HG02763 (cell line): ENCODE measurements at regions not wholly inside any gene's neighbourhood (a gene's known extent, or its start where the extent isn't known, plus 50 kb on each side); places are given as distances from the start of the nearest gene placed in this dataset.
"Not testable (repeated sequence)": the region's sequence is repeated elsewhere in the genome, so short reads cannot be mapped to it uniquely, and the experiment has no call there.

Experiments used
- ATAC-seq: cut with Tn5 transposase; IDR thresholded peaks from one replicate; pipeline ENCODE4 v1.9.1; 2021; ENCODE audit warnings: mild to moderate bottlenecking, moderate library complexity; ENCODE audit not compliant: unreplicated experiment

GRCh38 chr14:37650356-37651037 lies 55.1 kb downstream of the TTC6 start:
- ATAC-seq = no peak

GRCh38 chr14:37652042-37652441 lies 56.6 kb downstream of the TTC6 start:
- no peak for ATAC-seq

GRCh38 chr14:37655418-37655817 lies 60.0 kb downstream of the TTC6 start:
- ATAC-seq = no peak

DNA sequence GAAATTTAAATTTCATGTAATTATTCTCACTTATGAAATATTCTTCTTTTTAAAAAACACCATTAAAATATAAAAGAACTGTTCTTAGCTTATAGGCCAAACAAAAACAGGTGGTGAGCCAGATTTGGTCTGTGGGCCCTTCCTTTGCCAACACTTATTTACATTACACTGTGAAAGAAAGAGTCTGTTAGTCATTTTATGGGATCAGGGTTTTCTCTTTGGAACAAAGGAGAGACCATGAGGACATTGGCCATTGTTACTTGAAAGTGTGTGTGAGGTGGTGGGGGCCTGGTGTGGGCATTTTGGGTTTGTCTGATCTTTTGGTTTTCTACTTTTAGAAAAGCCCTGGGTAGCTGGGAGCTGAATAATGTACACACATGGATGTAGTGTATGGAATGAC lies 62.7 kb downstream of the TTC6 start:
- ATAC-seq = no peak

- ATAC-seq = no peak
Measured at GRCh38 chr14:37663498-37663897, 68.1 kb downstream of the TTC6 start.

GRCh38 chr14:37665479-37665878 lies 70.0 kb downstream of the TTC6 start:
- ATAC-seq = no peak

DNA sequence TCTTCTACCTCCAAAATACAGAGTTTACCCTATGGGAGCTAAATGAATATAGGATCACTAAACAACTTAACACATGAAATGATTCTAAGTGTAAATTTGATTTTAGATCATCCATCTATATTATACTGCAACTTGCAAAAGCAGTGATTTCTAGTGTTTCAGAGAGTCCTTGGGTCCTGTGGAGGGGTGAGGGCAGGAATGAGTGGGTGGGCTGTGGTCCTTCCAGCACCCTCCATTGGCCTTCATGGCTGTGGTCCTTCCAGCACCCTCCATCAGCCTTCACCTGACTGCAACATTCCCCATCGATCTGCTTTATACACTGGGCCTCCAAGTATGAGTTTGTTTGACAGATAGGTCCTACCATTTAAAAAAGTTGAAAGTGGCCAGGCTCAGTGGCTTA lies 70.5 kb downstream of the TTC6 start:
- no peak for ATAC-seq

- ATAC-seq = no peak
Measured at GRCh38 chr14:37668646-37669045, 73.2 kb downstream of the TTC6 start.

GRCh38 chr14:37669242-37669641 lies 73.8 kb downstream of the TTC6 start:
- no peak for ATAC-seq

GRCh38 chr14:37673439-37673838 lies 78.0 kb downstream of the TTC6 start:
- ATAC-seq = no peak

- ATAC-seq = no peak
Measured at GRCh38 chr14:37678916-37679315, 83.5 kb downstream of the TTC6 start.

DNA sequence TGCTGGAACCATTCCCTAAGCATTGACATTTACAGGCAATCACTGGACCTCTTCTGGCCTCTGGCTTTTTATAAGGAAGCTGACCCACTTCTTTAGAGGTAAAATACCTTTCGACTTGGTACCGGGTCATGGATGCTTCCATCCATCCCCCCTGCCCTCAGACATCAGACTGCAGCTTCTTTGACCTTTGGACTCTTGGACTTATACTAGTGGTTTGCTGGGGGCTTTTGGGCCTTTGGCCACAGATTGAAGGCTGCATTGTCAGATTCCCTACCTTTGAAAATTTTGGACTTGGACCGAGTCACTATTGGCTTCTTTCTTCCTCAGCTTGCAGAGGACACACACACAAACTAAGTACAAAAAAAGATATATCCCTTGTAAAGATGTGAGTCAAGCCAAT lies 86.1 kb downstream of the TTC6 start:
- no peak for ATAC-seq

- ATAC-seq = not testable (repeated sequence)
Measured at GRCh38 chr14:37692680-37693079, 97.3 kb downstream of the TTC6 start.

DNA sequence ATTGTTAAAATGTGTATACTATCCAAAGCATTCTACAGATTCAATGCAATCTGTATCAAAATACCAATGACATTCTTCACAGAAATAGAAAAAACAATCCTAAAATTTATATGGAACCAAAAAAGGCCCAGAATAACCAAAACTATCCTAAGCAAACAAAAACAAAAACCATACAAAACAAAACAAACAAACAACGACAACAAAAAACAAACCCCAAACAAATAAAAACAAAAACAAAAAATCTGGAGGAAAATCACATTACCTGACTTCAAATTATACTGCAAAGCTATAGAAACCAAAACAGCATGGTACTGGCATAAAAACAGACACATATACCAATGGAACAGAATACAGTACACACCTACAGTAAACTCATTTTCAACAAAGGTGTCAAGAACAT lies 98.0 kb downstream of the TTC6 start:
- not testable (repeated sequence) for ATAC-seq

- no peak for ATAC-seq
Measured at GRCh38 chr14:37695866-37696265, 100.4 kb downstream of the TTC6 start.

- no peak for ATAC-seq
Measured at GRCh38 chr14:37697489-37698121, 102.2 kb downstream of the TTC6 start.

- ATAC-seq = no peak
Measured at GRCh38 chr14:37698840-37699777, 103.7 kb downstream of the TTC6 start.

GRCh38 chr14:37707716-37708115 lies 112.3 kb downstream of the TTC6 start:
- no peak for ATAC-seq

DNA sequence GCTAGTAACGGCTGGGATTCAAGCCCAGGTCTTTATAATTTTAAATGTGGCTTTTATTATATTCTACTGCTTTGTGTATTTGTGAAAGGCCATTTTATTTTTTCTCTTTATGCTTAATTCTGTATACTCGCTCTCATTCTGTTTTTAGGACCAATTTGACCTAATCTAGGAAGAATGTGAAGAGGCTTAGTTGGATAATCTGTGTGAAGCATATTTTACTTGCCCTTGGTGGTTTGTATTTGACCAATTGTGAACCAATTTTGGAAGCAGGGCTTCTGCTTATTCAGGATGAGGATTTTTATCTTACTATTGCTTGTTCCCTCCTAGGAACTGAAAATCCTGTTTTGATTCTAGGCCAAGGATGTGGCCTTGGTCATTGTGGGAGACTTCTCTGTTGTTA lies 113.1 kb downstream of the TTC6 start:
- no peak for ATAC-seq

DNA sequence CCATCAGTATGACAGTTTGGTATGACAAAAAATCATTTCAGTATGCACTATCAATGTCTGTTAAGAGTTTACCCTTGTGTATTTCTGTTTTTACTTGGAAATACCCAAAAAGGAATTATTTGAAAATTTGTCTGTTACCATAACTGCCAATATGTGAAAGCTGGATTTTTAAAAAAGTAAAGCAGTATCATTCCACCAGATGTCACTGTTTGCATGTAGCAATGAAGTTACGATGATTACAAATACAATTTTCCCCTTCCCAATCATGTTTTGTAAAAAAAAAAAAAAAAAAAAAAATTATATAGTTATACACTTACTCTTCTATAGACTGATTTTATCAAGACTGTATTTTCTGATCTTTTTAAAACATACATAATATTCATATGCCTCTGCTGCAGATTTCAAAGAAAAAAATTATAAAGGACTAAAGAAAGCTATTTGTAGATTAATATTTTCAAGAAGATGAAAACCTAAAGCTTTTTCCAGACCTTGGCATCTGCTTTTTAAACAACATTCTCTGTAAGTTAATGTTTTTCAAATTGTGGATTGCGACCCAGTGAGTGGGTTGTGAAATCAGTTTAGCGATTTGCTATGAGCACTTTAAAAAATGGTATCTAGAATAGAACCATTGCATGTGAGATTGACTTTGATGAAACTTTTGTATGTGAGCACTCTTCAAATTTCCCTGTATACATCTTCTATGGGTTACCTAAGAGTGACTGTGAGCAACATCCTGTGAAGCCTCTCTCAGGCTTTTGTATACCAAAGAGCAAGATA lies 114.2 kb downstream of the TTC6 start:
- ATAC-seq = no peak

GRCh38 chr14:37711356-37711830 lies 116.0 kb downstream of the TTC6 start:
- no peak for ATAC-seq
